ENCODE measurements at regions not wholly inside any gene's neighbourhood (a gene's known extent, or its start where the extent isn't known, plus 50 kb on each side); places are given as distances from the start of the nearest gene placed in this dataset.

DNA sequence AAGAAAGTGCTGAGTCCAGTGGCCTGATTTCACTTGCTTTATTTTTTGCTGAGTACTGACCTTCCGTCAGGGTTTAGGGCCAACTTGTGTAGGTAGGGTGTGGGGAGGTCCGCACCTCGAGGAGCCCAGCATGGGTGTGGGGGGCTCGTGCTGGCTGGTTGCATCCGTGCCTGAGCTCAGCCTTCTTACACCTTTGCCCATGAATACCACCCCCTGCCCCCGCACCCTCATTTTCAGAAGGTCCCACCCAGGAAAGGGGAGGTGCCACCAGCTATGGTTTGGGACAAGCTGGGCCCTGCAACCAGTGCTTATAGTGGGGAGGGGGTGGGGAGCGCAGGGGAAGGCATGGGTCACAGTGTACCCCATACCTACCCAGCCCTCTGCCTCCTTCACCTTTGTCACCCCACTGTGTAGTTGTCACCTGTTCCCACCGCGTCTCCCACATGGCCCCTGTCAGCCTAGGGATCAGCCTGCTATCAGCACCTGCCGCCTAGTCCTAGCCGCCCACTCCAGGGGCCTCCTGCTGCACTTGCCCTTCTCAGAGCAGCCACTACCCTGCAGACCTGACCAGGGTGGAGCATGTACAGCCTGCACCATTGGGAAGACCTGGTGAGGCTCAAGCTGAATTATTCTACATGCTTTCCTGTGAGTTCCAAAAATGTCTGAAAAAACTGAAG is 146.2 kb upstream of the RET start:
- Histone ChIP-seq H3K9ac (ENCODE audit: low read depth, low read length) (no peak overlapping the region), H4K20me1 (ENCODE audit: insufficient read depth, low read length) (no peaks in the 10 kb centered on the region), H2AFZ (ENCODE audit: low read depth, low read length) (no peak overlapping the region), H3K4me2 (ENCODE audit: insufficient read depth, low read length) (no peak overlapping the region), H3K4me3 (ENCODE audit: low read depth in 1 of 2, low read length in 2 of 2) (no peak overlapping the region), H3K79me2 (ENCODE audit: insufficient read depth, low read length) (no peaks in the 10 kb centered on the region), H3K27ac (ENCODE audit: low read length) (no peak overlapping the region), H3K9me3 (ENCODE audit: insufficient read depth, low read length, severe bottlenecking) (no peaks in the 10 kb centered on the region), H3K27me3 (ENCODE audit: insufficient read depth, low read length, poor library complexity) (no peaks in the 10 kb centered on the region), H3K36me3 (ENCODE audit: insufficient read depth, low read length) (no peaks in the 10 kb centered on the region), H3K4me1 (ENCODE audit: insufficient read depth, low read length) (no peaks in the 10 kb centered on the region)
- no peak for DNase-seq
- TF ChIP-seq, protein P1, sequence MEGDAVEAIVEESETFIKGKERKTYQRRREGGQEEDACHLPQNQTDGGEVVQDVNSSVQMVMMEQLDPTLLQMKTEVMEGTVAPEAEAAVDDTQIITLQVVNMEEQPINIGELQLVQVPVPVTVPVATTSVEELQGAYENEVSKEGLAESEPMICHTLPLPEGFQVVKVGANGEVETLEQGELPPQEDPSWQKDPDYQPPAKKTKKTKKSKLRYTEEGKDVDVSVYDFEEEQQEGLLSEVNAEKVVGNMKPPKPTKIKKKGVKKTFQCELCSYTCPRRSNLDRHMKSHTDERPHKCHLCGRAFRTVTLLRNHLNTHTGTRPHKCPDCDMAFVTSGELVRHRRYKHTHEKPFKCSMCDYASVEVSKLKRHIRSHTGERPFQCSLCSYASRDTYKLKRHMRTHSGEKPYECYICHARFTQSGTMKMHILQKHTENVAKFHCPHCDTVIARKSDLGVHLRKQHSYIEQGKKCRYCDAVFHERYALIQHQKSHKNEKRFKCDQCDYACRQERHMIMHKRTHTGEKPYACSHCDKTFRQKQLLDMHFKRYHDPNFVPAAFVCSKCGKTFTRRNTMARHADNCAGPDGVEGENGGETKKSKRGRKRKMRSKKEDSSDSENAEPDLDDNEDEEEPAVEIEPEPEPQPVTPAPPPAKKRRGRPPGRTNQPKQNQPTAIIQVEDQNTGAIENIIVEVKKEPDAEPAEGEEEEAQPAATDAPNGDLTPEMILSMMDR (IDR thresholded peaks at IDR 0.05; ENCODE audit: borderline replicate concordance, extremely low read depth, low read length, poor library complexity, severe bottlenecking): no peak
- no peak for TF ChIP-seq EZH2 (IDR thresholded peaks at IDR 0.05; ENCODE audit: borderline replicate concordance, low read depth, low read length, severe bottlenecking)
- no peak for ATAC-seq (ENCODE audit: insufficient read depth, low read depth)

DNA sequence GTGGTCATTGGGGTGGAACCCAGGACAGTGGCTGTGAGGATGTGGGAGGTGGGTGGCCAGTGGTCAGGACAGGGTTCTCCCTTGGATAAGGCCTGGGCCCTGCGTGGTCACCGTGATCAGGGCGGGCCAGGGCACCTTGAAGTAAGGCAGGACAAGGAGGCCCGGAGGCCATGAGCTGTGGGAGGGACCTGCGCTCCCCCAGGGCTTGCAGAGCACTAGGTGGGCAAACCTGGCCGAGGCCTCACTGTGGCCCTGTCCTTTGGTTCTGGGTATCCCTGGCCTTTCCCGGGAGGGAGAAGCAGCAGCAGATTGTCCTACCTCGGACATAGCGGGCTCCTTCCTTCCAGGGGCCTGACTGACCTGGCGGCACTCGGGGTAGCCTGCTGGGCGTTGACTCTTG is 144.8 kb upstream of the RET start:
- no peak overlapping the region for H3K4me2 ChIP-seq (ENCODE audit: insufficient read depth, low read length)
- no peak overlapping the region for H3K4me3 ChIP-seq (ENCODE audit: low read depth in 1 of 2, low read length in 2 of 2)
- TF ChIP-seq, protein P1 (IDR thresholded peaks at IDR 0.05; ENCODE audit: borderline replicate concordance, extremely low read depth, low read length, poor library complexity, severe bottlenecking): no peak
- no peak for TF ChIP-seq EZH2 (IDR thresholded peaks at IDR 0.05; ENCODE audit: borderline replicate concordance, low read depth, low read length, severe bottlenecking)
- no peaks in the 10 kb centered on the region for H3K4me1 ChIP-seq (ENCODE audit: insufficient read depth, low read length)
- H3K79me2 ChIP-seq (ENCODE audit: insufficient read depth, low read length): no peaks in the 10 kb centered on the region
- H3K9me3 ChIP-seq (ENCODE audit: insufficient read depth, low read length, severe bottlenecking): no peaks in the 10 kb centered on the region
- H3K36me3 ChIP-seq (ENCODE audit: insufficient read depth, low read length): no peaks in the 10 kb centered on the region
- H3K27ac ChIP-seq (ENCODE audit: low read length): no peak overlapping the region
- no peak overlapping the region for H3K9ac ChIP-seq (ENCODE audit: low read depth, low read length)
- no peak for ATAC-seq (ENCODE audit: insufficient read depth, low read depth)
- no peaks in the 10 kb centered on the region for H4K20me1 ChIP-seq (ENCODE audit: insufficient read depth, low read length)
- no peaks in the 10 kb centered on the region for H3K27me3 ChIP-seq (ENCODE audit: insufficient read depth, low read length, poor library complexity)
- no peak for DNase-seq
- H2AFZ ChIP-seq (ENCODE audit: low read depth, low read length): no peak overlapping the region

DNA sequence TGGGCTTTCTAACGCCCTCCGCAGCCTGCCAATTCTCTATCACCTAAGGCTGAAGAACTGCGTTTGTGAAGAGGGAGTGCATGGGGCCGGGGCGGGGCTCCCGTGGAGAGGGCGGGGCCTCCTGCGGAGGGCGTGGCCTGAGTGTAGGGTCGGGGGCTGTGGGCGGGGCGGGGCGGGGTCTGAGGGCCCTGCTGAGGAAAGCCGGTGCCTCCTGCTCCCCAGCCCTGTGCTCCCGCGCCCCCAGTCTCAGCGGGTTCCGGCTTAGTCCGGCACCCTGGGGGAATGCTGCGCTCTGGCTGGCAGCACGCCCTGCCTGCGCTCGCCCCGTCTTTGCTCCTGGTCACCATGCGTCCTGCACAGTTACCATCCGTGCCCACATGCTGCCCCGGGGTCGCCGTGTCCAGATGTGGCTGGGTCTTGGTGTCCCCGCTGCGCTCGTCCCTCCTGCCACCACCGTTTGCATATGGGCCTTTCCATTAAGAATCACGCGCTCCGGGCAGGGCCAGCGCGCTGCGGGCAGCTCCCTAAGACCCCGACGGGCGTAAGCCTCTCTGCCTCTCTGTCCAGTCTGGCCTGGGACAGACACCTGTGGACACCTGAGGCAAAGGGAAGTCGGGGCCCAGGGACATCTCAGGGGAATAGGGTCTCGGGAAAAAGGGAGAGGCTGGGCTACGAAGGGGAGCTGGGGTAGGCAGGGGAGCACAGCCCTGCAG is 144.0 kb upstream of the RET start:
- no peaks in the 10 kb centered on the region for H3K9me3 ChIP-seq (ENCODE audit: insufficient read depth, low read length, severe bottlenecking)
- no peaks in the 10 kb centered on the region for H3K79me2 ChIP-seq (ENCODE audit: insufficient read depth, low read length)
- DNase-seq (no peak), ATAC-seq (ENCODE audit: insufficient read depth, low read depth) (no peak)
- H3K27ac ChIP-seq (ENCODE audit: low read length): no peak overlapping the region
- no peak overlapping the region for H3K9ac ChIP-seq (ENCODE audit: low read depth, low read length)
- no peaks in the 10 kb centered on the region for H3K27me3 ChIP-seq (ENCODE audit: insufficient read depth, low read length, poor library complexity)
- H3K36me3 ChIP-seq (ENCODE audit: insufficient read depth, low read length): no peaks in the 10 kb centered on the region
- H2AFZ ChIP-seq (ENCODE audit: low read depth, low read length): no peak overlapping the region
- TF ChIP-seq EZH2 (IDR thresholded peaks at IDR 0.05; ENCODE audit: borderline replicate concordance, low read depth, low read length, severe bottlenecking): no peak
- TF ChIP-seq, protein P1 (IDR thresholded peaks at IDR 0.05; ENCODE audit: borderline replicate concordance, extremely low read depth, low read length, poor library complexity, severe bottlenecking): no peak
- H3K4me3 ChIP-seq (ENCODE audit: low read depth in 1 of 2, low read length in 2 of 2): no peak overlapping the region
- no peak overlapping the region for H3K4me2 ChIP-seq (ENCODE audit: insufficient read depth, low read length)
- H4K20me1 ChIP-seq (ENCODE audit: insufficient read depth, low read length): no peaks in the 10 kb centered on the region
- no peaks in the 10 kb centered on the region for H3K4me1 ChIP-seq (ENCODE audit: insufficient read depth, low read length)

Measured in DND-41 (cell line).